ENCODE measurements at regions not wholly inside any gene's neighbourhood (a gene's known extent, or its start where the extent isn't known, plus 50 kb on each side); places are given as distances from the start of the nearest gene placed in this dataset.
"Not testable (repeated sequence)": the region's sequence is repeated elsewhere in the genome, so short reads cannot be mapped to it uniquely, and the experiment has no call there.

DNA sequence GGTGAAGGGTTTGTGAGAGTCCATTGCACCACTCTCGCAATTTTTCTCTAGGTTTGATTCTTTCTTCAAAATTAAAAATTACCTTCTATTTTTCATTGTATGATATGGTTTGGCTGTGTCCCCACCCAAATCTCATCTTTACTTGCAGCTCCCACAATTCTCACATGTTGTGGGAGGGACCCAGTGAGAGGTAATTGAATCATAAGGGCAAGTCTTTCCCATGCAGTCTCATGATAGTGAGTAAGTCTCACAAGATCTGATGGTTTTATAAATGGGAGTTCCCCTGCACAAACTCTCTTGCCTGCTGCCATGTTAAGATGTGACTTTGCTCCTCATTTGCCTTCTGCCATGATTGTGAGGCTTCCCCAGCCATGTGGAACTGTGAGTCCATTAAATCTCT is 711.2 kb upstream of the AUTS2 start:
- not testable (repeated sequence) for H3K9me3 ChIP-seq (ENCODE audit: control insufficient read depth in 5 of 5, low read length in 5 of 5)

DNA sequence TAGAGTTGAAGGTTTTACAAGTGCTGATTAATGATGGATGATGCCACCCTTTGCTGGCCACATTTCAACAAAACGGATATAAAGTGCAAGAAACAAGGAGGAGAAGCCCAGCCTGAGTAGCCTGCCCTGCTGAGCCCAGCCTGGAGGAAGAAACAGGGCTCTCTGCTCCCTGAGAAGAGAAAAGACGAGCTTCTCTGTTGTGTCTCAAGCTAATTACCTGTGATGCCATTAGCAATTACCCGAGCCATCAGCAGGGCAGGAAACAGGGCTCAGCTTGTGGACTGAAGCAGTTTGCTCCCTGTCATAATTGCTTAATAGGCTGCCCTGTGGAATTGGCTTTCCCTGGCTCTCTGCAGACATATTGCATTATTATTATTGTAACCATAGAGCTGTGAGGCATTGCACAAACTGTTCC is 709.3 kb upstream of the AUTS2 start:
- Histone ChIP-seq H3K9ac (ENCODE audit: low read length in 5 of 5) (no peak overlapping the region), H3K27me3 (ENCODE audit: control insufficient read depth in 5 of 5, insufficient read depth in 4 of 5, low read length in 5 of 5) (no peaks in the 10 kb centered on the region), H3K27ac (ENCODE audit: low read depth, low read length) (no peak overlapping the region), H3K4me1 (ENCODE audit: control insufficient read depth in 5 of 5, insufficient read depth in 5 of 5, low read length in 5 of 5) (peaks cover 0 to 6% (median 2%) of the 10 kb centered on the region in 5 donors), H3K36me3 (ENCODE audit: control insufficient read depth in 5 of 5, insufficient read depth in 5 of 5, low read length in 5 of 5) (no peaks in the 10 kb centered on the region), H3K4me3 (ENCODE audit: low read depth in 1 of 5, low read length in 5 of 5) (no peak overlapping the region), H3K9me3 (ENCODE audit: control insufficient read depth in 5 of 5, low read length in 5 of 5) (no peaks in the 10 kb centered on the region)

More for the DNA sequence above, 711.2 kb upstream of the AUTS2 start:
- H3K4me3 ChIP-seq (ENCODE audit: low read depth in 1 of 5, low read length in 5 of 5); H3K27me3 ChIP-seq (ENCODE audit: control insufficient read depth in 5 of 5, insufficient read depth in 4 of 5, low read length in 5 of 5); H3K9ac ChIP-seq (ENCODE audit: low read length in 5 of 5); H3K4me1 ChIP-seq (ENCODE audit: control insufficient read depth in 5 of 5, insufficient read depth in 5 of 5, low read length in 5 of 5); H3K36me3 ChIP-seq (ENCODE audit: control insufficient read depth in 5 of 5, insufficient read depth in 5 of 5, low read length in 5 of 5); H3K27ac ChIP-seq (ENCODE audit: low read depth, low read length): not testable (repeated sequence)

- H3K4me3 ChIP-seq (ENCODE audit: low read depth in 1 of 5, low read length in 5 of 5) = no peak overlapping the region
- no peak overlapping the region for H3K27ac ChIP-seq (ENCODE audit: low read depth, low read length)
- no peaks in the 10 kb centered on the region for H3K36me3 ChIP-seq (ENCODE audit: control insufficient read depth in 5 of 5, insufficient read depth in 5 of 5, low read length in 5 of 5)
- H3K27me3 ChIP-seq (ENCODE audit: control insufficient read depth in 5 of 5, insufficient read depth in 4 of 5, low read length in 5 of 5) = no peaks in the 10 kb centered on the region
- no peaks in the 10 kb centered on the region for H3K9me3 ChIP-seq (ENCODE audit: control insufficient read depth in 5 of 5, low read length in 5 of 5)
- H3K4me1 ChIP-seq (ENCODE audit: control insufficient read depth in 5 of 5, insufficient read depth in 5 of 5, low read length in 5 of 5) = peaks cover 0 to 6% (median 2%) of the 10 kb centered on the region in 5 donors
- no peak overlapping the region for H3K9ac ChIP-seq (ENCODE audit: low read length in 5 of 5)
Observed at GRCh38 chr7:68892236-68892635, 706.0 kb upstream of the AUTS2 start.

DNA sequence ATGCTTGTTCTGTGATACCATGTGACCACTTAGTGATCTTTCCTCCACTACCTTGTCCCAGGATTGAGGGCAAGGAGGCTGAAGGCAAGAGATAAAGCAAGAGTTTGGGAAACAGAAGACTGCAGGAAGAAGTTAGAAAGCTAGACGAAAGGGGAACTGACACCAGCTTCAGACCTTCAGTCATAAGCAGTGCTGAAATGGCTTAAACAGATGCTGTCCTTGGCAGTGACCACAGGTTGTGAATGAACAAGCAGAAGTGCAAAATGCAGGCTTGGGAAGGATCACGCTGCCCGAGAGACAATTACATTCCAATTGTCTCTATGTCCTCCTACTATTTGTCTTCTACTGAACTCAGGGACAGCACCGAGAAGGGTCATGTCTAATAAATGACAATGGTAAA is 704.9 kb upstream of the AUTS2 start:
- no peaks in the 10 kb centered on the region for H3K9me3 ChIP-seq (ENCODE audit: control insufficient read depth in 5 of 5, low read length in 5 of 5)
- no peaks in the 10 kb centered on the region for H3K36me3 ChIP-seq (ENCODE audit: control insufficient read depth in 5 of 5, insufficient read depth in 5 of 5, low read length in 5 of 5)
- no peak overlapping the region for H3K9ac ChIP-seq (ENCODE audit: low read length in 5 of 5)
- H3K27me3 ChIP-seq (ENCODE audit: control insufficient read depth in 5 of 5, insufficient read depth in 4 of 5, low read length in 5 of 5) = no peaks in the 10 kb centered on the region
- H3K4me1 ChIP-seq (ENCODE audit: control insufficient read depth in 5 of 5, insufficient read depth in 5 of 5, low read length in 5 of 5) = peaks cover 0 to 6% (median 2%) of the 10 kb centered on the region in 5 donors
- H3K4me3 ChIP-seq (ENCODE audit: low read depth in 1 of 5, low read length in 5 of 5) = no peak overlapping the region
- H3K27ac ChIP-seq (ENCODE audit: low read depth, low read length) = no peak overlapping the region

- H3K4me1 ChIP-seq (ENCODE audit: control insufficient read depth in 5 of 5, insufficient read depth in 5 of 5, low read length in 5 of 5); H3K4me3 ChIP-seq (ENCODE audit: low read depth in 1 of 5, low read length in 5 of 5); H3K27ac ChIP-seq (ENCODE audit: low read depth, low read length); H3K27me3 ChIP-seq (ENCODE audit: control insufficient read depth in 5 of 5, insufficient read depth in 4 of 5, low read length in 5 of 5); H3K36me3 ChIP-seq (ENCODE audit: control insufficient read depth in 5 of 5, insufficient read depth in 5 of 5, low read length in 5 of 5); H3K9me3 ChIP-seq (ENCODE audit: control insufficient read depth in 5 of 5, low read length in 5 of 5); H3K9ac ChIP-seq (ENCODE audit: low read length in 5 of 5): not testable (repeated sequence)
Observed at GRCh38 chr7:68899156-68899555, 699.1 kb upstream of the AUTS2 start.

DNA sequence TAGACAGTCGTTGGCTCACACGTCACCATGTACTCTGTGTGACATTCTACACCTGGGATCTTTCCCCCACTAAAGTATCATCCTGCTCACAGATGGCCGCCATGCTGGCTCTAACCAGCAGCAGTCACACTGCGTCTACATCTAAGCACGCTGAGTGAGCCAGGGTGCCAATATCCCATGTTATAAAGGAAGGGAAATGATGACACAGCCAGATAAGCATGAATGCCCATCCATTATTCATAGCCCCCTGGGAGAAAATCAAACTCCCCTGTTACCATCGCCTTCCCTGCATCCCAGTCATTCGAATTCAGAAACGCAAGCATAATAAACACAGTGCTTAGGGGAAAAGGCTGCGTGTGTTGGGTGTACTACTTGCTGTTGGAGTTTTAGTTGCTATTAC is 698.2 kb upstream of the AUTS2 start:
- no peaks in the 10 kb centered on the region for H3K4me1 ChIP-seq (ENCODE audit: control insufficient read depth in 5 of 5, insufficient read depth in 5 of 5, low read length in 5 of 5)
- H3K9ac ChIP-seq (ENCODE audit: low read length in 5 of 5) = no peak overlapping the region
- H3K4me3 ChIP-seq (ENCODE audit: low read depth in 1 of 5, low read length in 5 of 5) = no peak overlapping the region
- no peak overlapping the region for H3K27ac ChIP-seq (ENCODE audit: low read depth, low read length)
- no peaks in the 10 kb centered on the region for H3K27me3 ChIP-seq (ENCODE audit: control insufficient read depth in 5 of 5, insufficient read depth in 4 of 5, low read length in 5 of 5)
- no peaks in the 10 kb centered on the region for H3K36me3 ChIP-seq (ENCODE audit: control insufficient read depth in 5 of 5, insufficient read depth in 5 of 5, low read length in 5 of 5)
- H3K9me3 ChIP-seq (ENCODE audit: control insufficient read depth in 5 of 5, low read length in 5 of 5) = no peaks in the 10 kb centered on the region

DNA sequence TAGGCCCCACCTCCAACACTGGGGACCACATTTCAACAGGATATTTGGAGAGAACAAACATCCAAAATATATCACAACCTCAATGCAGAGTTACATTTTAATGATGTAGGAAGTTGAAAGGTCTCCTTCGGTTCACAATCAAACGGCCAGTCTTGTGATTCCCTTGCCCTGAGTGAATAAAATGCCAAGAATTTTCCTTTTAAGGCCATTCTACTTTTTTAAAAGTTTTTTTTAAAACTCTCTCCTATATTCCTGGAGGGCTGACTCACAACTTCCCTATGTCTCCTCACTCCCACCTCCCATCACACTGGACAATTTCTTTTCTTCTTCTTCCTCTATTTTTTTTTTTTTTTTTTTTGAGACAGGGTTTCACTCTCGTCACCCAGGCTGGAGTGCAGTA is 693.6 kb upstream of the AUTS2 start:
- no peak overlapping the region for H3K9ac ChIP-seq (ENCODE audit: low read length in 5 of 5)

DNA sequence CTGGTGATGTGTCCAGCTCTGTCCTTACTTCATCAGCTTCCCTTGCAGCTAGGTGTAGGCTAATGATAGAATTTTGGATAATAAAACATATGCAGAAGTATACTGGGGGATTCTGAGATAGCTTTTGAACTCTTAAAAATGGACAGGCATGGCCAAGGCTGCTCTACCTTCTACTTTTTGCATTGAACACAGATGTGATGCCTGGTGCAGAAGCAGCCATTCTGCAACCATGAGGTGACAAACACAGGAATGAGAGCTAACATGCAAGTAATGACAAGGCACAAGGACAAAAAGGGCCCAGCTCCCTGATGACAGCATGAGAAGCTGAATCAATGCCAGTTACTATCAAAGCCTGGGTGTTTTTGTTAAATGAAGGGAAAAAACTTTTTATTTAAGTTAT is 686.5 kb upstream of the AUTS2 start:
- no peak overlapping the region for H3K27ac ChIP-seq (ENCODE audit: low read depth, low read length)
- H3K9me3 ChIP-seq (ENCODE audit: control insufficient read depth in 5 of 5, low read length in 5 of 5) = peaks cover 0 to 8% (median 3%) of the 10 kb centered on the region in 5 donors
- H3K36me3 ChIP-seq (ENCODE audit: control insufficient read depth in 5 of 5, insufficient read depth in 5 of 5, low read length in 5 of 5) = no peaks in the 10 kb centered on the region
- H3K9ac ChIP-seq (ENCODE audit: low read length in 5 of 5) = no peak overlapping the region
- H3K4me1 ChIP-seq (ENCODE audit: control insufficient read depth in 5 of 5, insufficient read depth in 5 of 5, low read length in 5 of 5) = no peaks in the 10 kb centered on the region
- H3K4me3 ChIP-seq (ENCODE audit: low read depth in 1 of 5, low read length in 5 of 5) = no peak overlapping the region
- no peaks in the 10 kb centered on the region for H3K27me3 ChIP-seq (ENCODE audit: control insufficient read depth in 5 of 5, insufficient read depth in 4 of 5, low read length in 5 of 5)

More for the DNA sequence above, 693.6 kb upstream of the AUTS2 start:
- H3K27ac ChIP-seq (ENCODE audit: low read depth, low read length) = no peak overlapping the region
- no peaks in the 10 kb centered on the region for H3K36me3 ChIP-seq (ENCODE audit: control insufficient read depth in 5 of 5, insufficient read depth in 5 of 5, low read length in 5 of 5)
- no peaks in the 10 kb centered on the region for H3K27me3 ChIP-seq (ENCODE audit: control insufficient read depth in 5 of 5, insufficient read depth in 4 of 5, low read length in 5 of 5)
- no peak overlapping the region for H3K4me3 ChIP-seq (ENCODE audit: low read depth in 1 of 5, low read length in 5 of 5)
- H3K9me3 ChIP-seq (ENCODE audit: control insufficient read depth in 5 of 5, low read length in 5 of 5) = no peaks in the 10 kb centered on the region
- H3K4me1 ChIP-seq (ENCODE audit: control insufficient read depth in 5 of 5, insufficient read depth in 5 of 5, low read length in 5 of 5) = no peaks in the 10 kb centered on the region

GRCh38 chr7:68914006-68914405 is 684.3 kb upstream of the AUTS2 start:
- Histone ChIP-seq H3K4me1 (ENCODE audit: control insufficient read depth in 5 of 5, insufficient read depth in 5 of 5, low read length in 5 of 5) (no peaks in the 10 kb centered on the region), H3K9ac (ENCODE audit: low read length in 5 of 5) (no peak overlapping the region), H3K9me3 (ENCODE audit: control insufficient read depth in 5 of 5, low read length in 5 of 5) (peaks cover 0 to 11% (median 3%) of the 10 kb centered on the region in 5 donors), H3K27ac (ENCODE audit: low read depth, low read length) (no peak overlapping the region), H3K27me3 (ENCODE audit: control insufficient read depth in 5 of 5, insufficient read depth in 4 of 5, low read length in 5 of 5) (no peaks in the 10 kb centered on the region), H3K36me3 (ENCODE audit: control insufficient read depth in 5 of 5, insufficient read depth in 5 of 5, low read length in 5 of 5) (no peaks in the 10 kb centered on the region), H3K4me3 (ENCODE audit: low read depth in 1 of 5, low read length in 5 of 5) (no peak overlapping the region)

DNA sequence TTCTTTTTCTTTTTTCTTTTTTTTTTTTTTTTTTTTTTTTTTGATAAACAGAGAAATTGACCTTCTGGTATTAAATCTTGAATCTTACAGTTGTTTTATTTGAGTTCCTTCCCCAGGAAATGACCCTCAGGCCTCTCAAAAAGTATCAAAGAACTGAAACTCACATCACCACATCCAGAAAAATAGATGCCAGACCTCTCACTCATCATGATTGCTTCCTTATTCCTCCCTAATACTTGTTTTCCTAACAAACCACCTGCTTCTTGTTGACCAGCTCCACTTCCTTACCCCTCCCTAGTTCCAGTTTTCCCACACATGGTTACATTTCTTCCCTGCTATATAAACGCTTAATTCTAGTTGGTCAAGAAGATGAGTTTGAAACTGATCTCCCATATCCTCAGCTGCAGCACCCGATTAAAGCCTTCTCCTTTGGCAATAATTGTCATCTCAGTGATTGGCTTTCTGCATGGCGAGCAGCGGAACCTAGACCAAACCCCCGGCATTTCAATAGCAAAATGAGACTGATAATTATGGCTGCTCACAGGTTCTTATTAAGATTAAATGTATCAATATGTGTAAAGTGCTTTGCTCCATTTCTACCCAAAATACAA is 681.1 kb upstream of the AUTS2 start:
- H3K9me3 ChIP-seq (ENCODE audit: control insufficient read depth in 5 of 5, low read length in 5 of 5) = peaks cover 3 to 21% (median 6%) of the 10 kb centered on the region in 5 donors
- H3K36me3 ChIP-seq (ENCODE audit: control insufficient read depth in 5 of 5, insufficient read depth in 5 of 5, low read length in 5 of 5) = no peaks in the 10 kb centered on the region
- H3K9ac ChIP-seq (ENCODE audit: low read length in 5 of 5) = no peak overlapping the region

GRCh38 chr7:68918621-68919020 is 679.7 kb upstream of the AUTS2 start:
- Histone ChIP-seq H3K9me3 (ENCODE audit: control insufficient read depth in 5 of 5, low read length in 5 of 5) (peaks cover 3 to 21% (median 6%) of the 10 kb centered on the region in 5 donors), H3K27me3 (ENCODE audit: control insufficient read depth in 5 of 5, insufficient read depth in 4 of 5, low read length in 5 of 5) (no peaks in the 10 kb centered on the region), H3K4me1 (ENCODE audit: control insufficient read depth in 5 of 5, insufficient read depth in 5 of 5, low read length in 5 of 5) (no peaks in the 10 kb centered on the region), H3K27ac (ENCODE audit: low read depth, low read length) (no peak overlapping the region), H3K4me3 (ENCODE audit: low read depth in 1 of 5, low read length in 5 of 5) (no peak overlapping the region), H3K36me3 (ENCODE audit: control insufficient read depth in 5 of 5, insufficient read depth in 5 of 5, low read length in 5 of 5) (no peaks in the 10 kb centered on the region), H3K9ac (ENCODE audit: low read length in 5 of 5) (no peak overlapping the region)

More for the DNA sequence above, 681.1 kb upstream of the AUTS2 start:
- Histone ChIP-seq H3K27ac (ENCODE audit: low read depth, low read length) (no peak overlapping the region), H3K27me3 (ENCODE audit: control insufficient read depth in 5 of 5, insufficient read depth in 4 of 5, low read length in 5 of 5) (no peaks in the 10 kb centered on the region), H3K4me3 (ENCODE audit: low read depth in 1 of 5, low read length in 5 of 5) (no peak overlapping the region), H3K4me1 (ENCODE audit: control insufficient read depth in 5 of 5, insufficient read depth in 5 of 5, low read length in 5 of 5) (no peaks in the 10 kb centered on the region)
